ENCODE measurements at regions not wholly inside any gene's neighbourhood (a gene's known extent, or its start where the extent isn't known, plus 50 kb on each side); places are given as distances from the start of the nearest gene placed in this dataset.

GRCh38 chr16:77594057-77594456 is 128.3 kb upstream of the NUDT7 start (continued):
- no peak for TF ChIP-seq NPAS2 (CRISPR knock-in tag; IDR thresholded peaks at IDR 0.05; ENCODE audit: borderline replicate concordance)
- TF ChIP-seq HDAC2 (IDR thresholded peaks at IDR 0.05) = no peak
- TF ChIP-seq KDM5A (IDR thresholded peaks at IDR 0.05) = no peak

GRCh38 chr16:77594799-77595596 is 127.3 kb upstream of the NUDT7 start:
- ATAC-seq (no peak), DNase-seq (ENCODE audit: low read depth in 1 of 2, low spot score in 1 of 2) (no peak), FAIRE-seq (no peak)
- ChIA-PET POLR2A (no interaction called here), CTCF (interaction anchor here (1.7 to 3.9 kb wide), 3 partner anchors 11 to 358 kb away, joined by 5 to 24 read pairs (median 11); no protein-coding TSS in a partner anchor)
- Histone ChIP-seq H3K27ac (no peak overlapping the region), H3K4me3 (no peak overlapping the region), H3K9me3 (no peaks in the 10 kb centered on the region; the same call in 2 of the 3 replicates), H3K4me1 (no peaks in the 10 kb centered on the region), H3K4me2 (no peak overlapping the region)
- TF ChIP-seq MAFK (IDR thresholded peaks at IDR 0.05; ENCODE audit: partially characterized antibody) (no peak), KDM1A (IDR thresholded peaks at IDR 0.05; ENCODE audit: low read depth) (no peak), CHD4 (IDR thresholded peaks at IDR 0.05; ENCODE audit: borderline replicate concordance) (no peak), PHF8 (IDR thresholded peaks at IDR 0.05; ENCODE audit: borderline replicate concordance, low read depth) (no peak), NFE2L2 (conservative IDR thresholded peaks at IDR 0.05; ENCODE audit: low read length) (no peak), HEYL (CRISPR knock-in tag; IDR thresholded peaks at IDR 0.05) (no peak), REST (IDR thresholded peaks at IDR 0.05) (no peak)
- WGBS (ENCODE audit: missing lambda C conversion rate) = 59% methylated on average over 9 of the region's 9 CpGs

GRCh38 chr16:77596261-77596660 is 126.1 kb upstream of the NUDT7 start:
- ChIA-PET POLR2A (no interaction called here), CTCF (interaction anchor here (0.6 to 3.9 kb wide), 2 partner anchors 12 to 643 kb away, joined by 3 to 24 read pairs; no protein-coding TSS in a partner anchor)
- FAIRE-seq (no peak), DNase-seq (ENCODE audit: low read depth in 1 of 2, low spot score in 1 of 2) (no peak), ATAC-seq (no peak)
- Histone ChIP-seq H3K4me1 (no peaks in the 10 kb centered on the region), H3K4me3 (no peak overlapping the region), H3K4me2 (no peak overlapping the region), H3K27ac (no peak overlapping the region), H3K9me3 (peaks cover 8% of the 10 kb centered on the region; the same call in 2 of the 3 replicates)
- TF ChIP-seq SREBF2 (IDR thresholded peaks at IDR 0.05) (no peak), MYC (IDR thresholded peaks at IDR 0.05; ENCODE audit: borderline replicate concordance, low read length) (no peak), MAZ (IDR thresholded peaks at IDR 0.05; ENCODE audit: borderline replicate concordance, low read depth, low read length) (no peak), PBX3 (IDR thresholded peaks at IDR 0.05) (no peak), RARB (CRISPR knock-in tag; IDR thresholded peaks at IDR 0.05) (no peak), CHD2 (IDR thresholded peaks at IDR 0.05; ENCODE audit: low read length, partially characterized antibody) (no peak), EP300 (IDR thresholded peaks at IDR 0.05) (no peak), BCL3 (IDR thresholded peaks at IDR 0.05) (no peak), NR3C1 (IDR thresholded peaks at IDR 0.05) (no peak)
